ENCODE measurements at regions not wholly inside any gene's neighbourhood (a gene's known extent, or its start where the extent isn't known, plus 50 kb on each side); places are given as distances from the start of the nearest gene placed in this dataset.

GRCh38 chr12:114955414-114956014, 271.5 kb upstream of the TBX3 start:
- no peak for DNase-seq

- no peak for DNase-seq
Observed at GRCh38 chr12:114954511-114955055, 270.6 kb upstream of the TBX3 start.

- DNase-seq = no peak
Observed at GRCh38 chr12:114952573-114953271, 268.7 kb upstream of the TBX3 start.

- no peak for DNase-seq
Observed at GRCh38 chr12:114949058-114949820, 265.3 kb upstream of the TBX3 start.

GRCh38 chr12:114945351-114945750, 261.4 kb upstream of the TBX3 start:
- no peak for DNase-seq

GRCh38 chr12:114944736-114945135, 260.8 kb upstream of the TBX3 start:
- no peak for DNase-seq

- DNase-seq = no peak
Observed at GRCh38 chr12:114943601-114944000, 259.6 kb upstream of the TBX3 start.

- DNase-seq = no peak
Observed at GRCh38 chr12:114938487-114939210, 254.7 kb upstream of the TBX3 start.

- DNase-seq = no peak
Observed at GRCh38 chr12:114936148-114937079, 252.4 kb upstream of the TBX3 start.

- DNase-seq = no peak
Observed at GRCh38 chr12:114935658-114936057, 251.7 kb upstream of the TBX3 start.

GRCh38 chr12:114933428-114934160, 249.6 kb upstream of the TBX3 start:
- no peak for DNase-seq

- no peak for DNase-seq
Observed at GRCh38 chr12:114932806-114933205, 248.8 kb upstream of the TBX3 start.

- DNase-seq = no peak
Observed at GRCh38 chr12:114931025-114931424, 247.1 kb upstream of the TBX3 start.

- DNase-seq = no peak
Observed at GRCh38 chr12:114926341-114926740, 242.4 kb upstream of the TBX3 start.

GRCh38 chr12:114924946-114925475, 241.0 kb upstream of the TBX3 start:
- no peak for DNase-seq

- no peak for DNase-seq
Observed at GRCh38 chr12:114921781-114922180, 237.8 kb upstream of the TBX3 start.

GRCh38 chr12:114920771-114921554, 237.0 kb upstream of the TBX3 start:
- DNase-seq = no peak

GRCh38 chr12:114919479-114919878, 235.5 kb upstream of the TBX3 start:
- DNase-seq = no peak

- DNase-seq = no peak
Observed at GRCh38 chr12:114918535-114919233, 234.7 kb upstream of the TBX3 start.
